HL-60 (cell line): ENCODE measurements at regions not wholly inside any gene's neighbourhood (a gene's known extent, or its start where the extent isn't known, plus 50 kb on each side); places are given as distances from the start of the nearest gene placed in this dataset.
"Not testable (repeated sequence)": the region's sequence is repeated elsewhere in the genome, so short reads cannot be mapped to it uniquely, and the experiment has no call there.

ENCODE experiments used
- GABPA ChIP-seq: IDR thresholded peaks from 2 replicates; pipeline ENCODE4 v1.6.1; 2012; ENCODE audit warnings: low read depth
- POLR2AphosphoS5 ChIP-seq: IDR thresholded peaks from 2 replicates; pipeline ENCODE4 v1.6.1; 2012; ENCODE audit warnings: low read depth
- TF ChIP-seq, protein P1 (sequence below): IDR thresholded peaks from 2 replicates; pipeline ENCODE4 v1.6.1; 2012; ENCODE audit warnings: low read depth; ENCODE audit not compliant: insufficient replicate concordance
- TF ChIP-seq, protein P2 (sequence below): IDR thresholded peaks from one replicate; pipeline ENCODE4 v1.5.1; 2011; ENCODE audit warnings: low read length, control low read depth, inconsistent platforms; ENCODE audit not compliant: insufficient read depth

DNA sequence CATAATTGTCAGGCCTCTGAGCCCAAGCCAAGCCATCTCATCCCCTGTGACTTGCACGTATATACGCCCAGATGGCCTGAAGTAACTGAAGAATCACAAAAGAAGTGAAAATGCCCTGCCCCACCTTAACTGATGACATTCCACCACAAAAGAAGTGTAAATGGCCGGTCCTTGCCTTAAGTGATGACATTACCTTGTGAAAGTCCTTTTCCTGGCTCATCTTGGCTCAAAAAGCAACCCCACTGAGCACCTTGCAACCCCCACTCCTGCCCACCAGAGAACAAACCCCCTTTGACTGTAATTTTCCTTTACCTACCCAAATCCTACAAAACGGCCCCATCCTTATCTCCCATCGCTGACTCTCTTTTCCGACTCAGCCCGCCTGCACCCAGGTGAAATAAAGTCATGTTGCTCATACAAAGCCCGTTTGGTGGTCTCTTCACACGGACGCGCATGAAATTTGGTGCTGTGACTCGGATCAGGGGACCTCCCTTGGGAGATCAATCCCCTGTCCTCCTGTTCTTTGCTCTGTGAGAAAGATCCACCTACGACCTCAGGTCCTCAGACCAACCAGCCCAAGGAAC, 692.1 kb downstream of the EFNA5 start:
- TF ChIP-seq, protein P1, sequence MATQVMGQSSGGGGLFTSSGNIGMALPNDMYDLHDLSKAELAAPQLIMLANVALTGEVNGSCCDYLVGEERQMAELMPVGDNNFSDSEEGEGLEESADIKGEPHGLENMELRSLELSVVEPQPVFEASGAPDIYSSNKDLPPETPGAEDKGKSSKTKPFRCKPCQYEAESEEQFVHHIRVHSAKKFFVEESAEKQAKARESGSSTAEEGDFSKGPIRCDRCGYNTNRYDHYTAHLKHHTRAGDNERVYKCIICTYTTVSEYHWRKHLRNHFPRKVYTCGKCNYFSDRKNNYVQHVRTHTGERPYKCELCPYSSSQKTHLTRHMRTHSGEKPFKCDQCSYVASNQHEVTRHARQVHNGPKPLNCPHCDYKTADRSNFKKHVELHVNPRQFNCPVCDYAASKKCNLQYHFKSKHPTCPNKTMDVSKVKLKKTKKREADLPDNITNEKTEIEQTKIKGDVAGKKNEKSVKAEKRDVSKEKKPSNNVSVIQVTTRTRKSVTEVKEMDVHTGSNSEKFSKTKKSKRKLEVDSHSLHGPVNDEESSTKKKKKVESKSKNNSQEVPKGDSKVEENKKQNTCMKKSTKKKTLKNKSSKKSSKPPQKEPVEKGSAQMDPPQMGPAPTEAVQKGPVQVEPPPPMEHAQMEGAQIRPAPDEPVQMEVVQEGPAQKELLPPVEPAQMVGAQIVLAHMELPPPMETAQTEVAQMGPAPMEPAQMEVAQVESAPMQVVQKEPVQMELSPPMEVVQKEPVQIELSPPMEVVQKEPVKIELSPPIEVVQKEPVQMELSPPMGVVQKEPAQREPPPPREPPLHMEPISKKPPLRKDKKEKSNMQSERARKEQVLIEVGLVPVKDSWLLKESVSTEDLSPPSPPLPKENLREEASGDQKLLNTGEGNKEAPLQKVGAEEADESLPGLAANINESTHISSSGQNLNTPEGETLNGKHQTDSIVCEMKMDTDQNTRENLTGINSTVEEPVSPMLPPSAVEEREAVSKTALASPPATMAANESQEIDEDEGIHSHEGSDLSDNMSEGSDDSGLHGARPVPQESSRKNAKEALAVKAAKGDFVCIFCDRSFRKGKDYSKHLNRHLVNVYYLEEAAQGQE: not testable (repeated sequence)
- TF ChIP-seq, protein P2, sequence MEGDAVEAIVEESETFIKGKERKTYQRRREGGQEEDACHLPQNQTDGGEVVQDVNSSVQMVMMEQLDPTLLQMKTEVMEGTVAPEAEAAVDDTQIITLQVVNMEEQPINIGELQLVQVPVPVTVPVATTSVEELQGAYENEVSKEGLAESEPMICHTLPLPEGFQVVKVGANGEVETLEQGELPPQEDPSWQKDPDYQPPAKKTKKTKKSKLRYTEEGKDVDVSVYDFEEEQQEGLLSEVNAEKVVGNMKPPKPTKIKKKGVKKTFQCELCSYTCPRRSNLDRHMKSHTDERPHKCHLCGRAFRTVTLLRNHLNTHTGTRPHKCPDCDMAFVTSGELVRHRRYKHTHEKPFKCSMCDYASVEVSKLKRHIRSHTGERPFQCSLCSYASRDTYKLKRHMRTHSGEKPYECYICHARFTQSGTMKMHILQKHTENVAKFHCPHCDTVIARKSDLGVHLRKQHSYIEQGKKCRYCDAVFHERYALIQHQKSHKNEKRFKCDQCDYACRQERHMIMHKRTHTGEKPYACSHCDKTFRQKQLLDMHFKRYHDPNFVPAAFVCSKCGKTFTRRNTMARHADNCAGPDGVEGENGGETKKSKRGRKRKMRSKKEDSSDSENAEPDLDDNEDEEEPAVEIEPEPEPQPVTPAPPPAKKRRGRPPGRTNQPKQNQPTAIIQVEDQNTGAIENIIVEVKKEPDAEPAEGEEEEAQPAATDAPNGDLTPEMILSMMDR: not testable (repeated sequence)
- not testable (repeated sequence) for TF ChIP-seq GABPA, POLR2AphosphoS5
